ENCODE measurements at regions not wholly inside any gene's neighbourhood (a gene's known extent, or its start where the extent isn't known, plus 50 kb on each side); places are given as distances from the start of the nearest gene placed in this dataset.

DNA sequence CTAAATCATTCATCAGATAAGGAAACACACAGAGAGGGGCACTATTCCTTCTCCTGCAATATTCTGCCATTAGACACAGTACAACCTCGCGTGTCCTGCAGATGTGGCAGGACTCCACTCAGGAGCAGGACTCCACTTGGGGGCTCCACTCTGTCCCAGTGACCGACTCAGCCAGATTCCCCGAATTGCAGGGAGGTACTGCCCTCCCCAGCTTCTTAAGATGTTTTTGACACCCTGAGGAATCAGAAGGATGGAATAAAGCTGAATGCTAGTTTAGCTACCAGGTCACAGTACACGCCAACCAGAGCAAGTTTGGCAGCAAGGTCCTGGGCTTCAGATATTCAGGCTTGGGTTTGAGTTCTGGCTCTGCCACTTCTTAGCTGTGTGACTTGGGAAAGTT is 99.3 kb upstream of the USP47 start:
- no peak for DNase-seq (ENCODE audit: low spot score)
- TF ChIP-seq, protein P1, sequence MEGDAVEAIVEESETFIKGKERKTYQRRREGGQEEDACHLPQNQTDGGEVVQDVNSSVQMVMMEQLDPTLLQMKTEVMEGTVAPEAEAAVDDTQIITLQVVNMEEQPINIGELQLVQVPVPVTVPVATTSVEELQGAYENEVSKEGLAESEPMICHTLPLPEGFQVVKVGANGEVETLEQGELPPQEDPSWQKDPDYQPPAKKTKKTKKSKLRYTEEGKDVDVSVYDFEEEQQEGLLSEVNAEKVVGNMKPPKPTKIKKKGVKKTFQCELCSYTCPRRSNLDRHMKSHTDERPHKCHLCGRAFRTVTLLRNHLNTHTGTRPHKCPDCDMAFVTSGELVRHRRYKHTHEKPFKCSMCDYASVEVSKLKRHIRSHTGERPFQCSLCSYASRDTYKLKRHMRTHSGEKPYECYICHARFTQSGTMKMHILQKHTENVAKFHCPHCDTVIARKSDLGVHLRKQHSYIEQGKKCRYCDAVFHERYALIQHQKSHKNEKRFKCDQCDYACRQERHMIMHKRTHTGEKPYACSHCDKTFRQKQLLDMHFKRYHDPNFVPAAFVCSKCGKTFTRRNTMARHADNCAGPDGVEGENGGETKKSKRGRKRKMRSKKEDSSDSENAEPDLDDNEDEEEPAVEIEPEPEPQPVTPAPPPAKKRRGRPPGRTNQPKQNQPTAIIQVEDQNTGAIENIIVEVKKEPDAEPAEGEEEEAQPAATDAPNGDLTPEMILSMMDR (IDR thresholded peaks at IDR 0.05; ENCODE audit: borderline replicate concordance, control extremely low read depth, extremely low read depth, insufficient read depth, missing control alignments): no peak
- in situ Hi-C loops (cut with MboI; ENCODE audit: low sequenced_read_pairs, unreplicated experiment): no loop called here

DNA sequence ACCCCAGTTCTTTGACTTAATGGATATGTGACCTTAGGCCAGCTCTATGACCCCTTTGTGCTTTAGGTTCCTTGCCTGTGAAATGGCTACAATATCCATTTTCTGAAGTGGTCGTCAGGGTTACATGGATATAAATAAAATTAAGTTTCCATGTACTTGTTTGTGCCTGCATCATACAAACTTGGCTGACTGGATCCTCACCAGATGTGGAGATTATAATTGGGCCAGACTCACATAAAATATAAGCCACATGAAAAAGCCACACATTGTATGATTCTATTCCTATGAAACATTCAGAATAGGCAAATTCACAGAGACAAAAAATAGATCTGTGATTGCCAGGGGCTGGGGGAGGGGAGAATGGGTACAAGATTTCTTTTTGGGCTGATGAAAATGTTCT is 100.9 kb upstream of the USP47 start:
- DNase-seq (ENCODE audit: low spot score): no peak
- in situ Hi-C loops (cut with MboI; ENCODE audit: low sequenced_read_pairs, unreplicated experiment): no loop called here
- TF ChIP-seq, protein P1 (IDR thresholded peaks at IDR 0.05; ENCODE audit: borderline replicate concordance, control extremely low read depth, extremely low read depth, insufficient read depth, missing control alignments): no peak

DNA sequence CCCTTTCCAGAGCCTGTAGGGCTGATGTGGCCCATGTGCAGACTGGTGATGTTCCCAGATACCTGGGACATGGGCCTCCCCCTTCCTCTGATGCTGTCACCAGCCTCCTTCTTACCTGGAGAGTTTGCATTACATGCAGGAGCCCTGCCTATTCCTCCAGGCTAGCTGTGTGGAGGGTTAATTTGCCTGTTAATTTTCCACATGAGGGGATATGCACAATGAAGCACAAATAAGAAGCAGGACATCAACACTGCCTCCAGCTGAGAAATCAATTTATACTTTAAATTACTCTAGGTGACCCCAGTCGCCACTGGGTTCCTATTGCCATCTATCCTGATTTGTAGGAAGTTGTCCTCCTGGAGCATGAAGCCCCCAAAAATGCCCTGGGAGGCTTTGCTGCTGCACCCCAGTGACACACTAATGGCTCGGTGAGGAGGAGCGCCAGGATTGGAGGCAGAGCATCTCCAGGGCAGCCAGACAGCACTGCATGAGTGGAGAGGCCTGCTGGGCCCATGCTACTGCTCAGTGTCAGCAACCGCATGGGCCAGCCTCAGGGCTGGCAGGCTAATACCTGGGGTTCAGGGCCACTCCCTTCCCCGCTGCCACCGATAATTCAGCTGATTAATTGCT is 101.6 kb upstream of the USP47 start:
- in situ Hi-C loops (cut with MboI; ENCODE audit: low sequenced_read_pairs, unreplicated experiment): no loop called here
- DNase-seq (ENCODE audit: low spot score): no peak

GRCh38 chr11:11738370-11738769 is 103.4 kb upstream of the USP47 start:
- in situ Hi-C loops (cut with MboI; ENCODE audit: low sequenced_read_pairs, unreplicated experiment): no loop called here
- DNase-seq (ENCODE audit: low spot score): no peak
- TF ChIP-seq, protein P1 (IDR thresholded peaks at IDR 0.05; ENCODE audit: borderline replicate concordance, control extremely low read depth, extremely low read depth, insufficient read depth, missing control alignments): no peak

More for the DNA sequence above, 101.6 kb upstream of the USP47 start:
- TF ChIP-seq, protein P1 (IDR thresholded peaks at IDR 0.05; ENCODE audit: borderline replicate concordance, control extremely low read depth, extremely low read depth, insufficient read depth, missing control alignments): no peak

DNA sequence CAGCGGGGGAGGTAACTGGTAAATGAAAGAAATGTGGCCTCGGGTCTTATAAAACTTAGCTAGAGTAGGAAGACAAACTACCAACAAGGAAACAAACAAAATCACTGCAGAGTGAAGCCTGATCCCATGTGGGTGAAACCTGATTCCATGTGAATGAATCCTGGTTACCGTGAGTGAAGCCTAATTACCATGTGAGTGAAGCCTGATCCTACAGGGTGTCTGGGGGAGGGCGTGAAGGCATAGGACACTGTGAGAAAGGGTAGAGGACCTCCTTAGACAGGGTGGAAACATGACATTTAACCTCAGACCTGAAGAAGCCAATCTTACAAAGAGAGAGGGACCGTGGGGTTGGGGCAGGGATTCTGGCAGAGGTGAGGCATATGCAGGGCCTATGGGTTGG is 106.2 kb upstream of the USP47 start:
- TF ChIP-seq, protein P1 (IDR thresholded peaks at IDR 0.05; ENCODE audit: borderline replicate concordance, control extremely low read depth, extremely low read depth, insufficient read depth, missing control alignments): no peak
- in situ Hi-C loops (cut with MboI; ENCODE audit: low sequenced_read_pairs, unreplicated experiment): no loop called here
- no peak for DNase-seq (ENCODE audit: low spot score)

- in situ Hi-C loops (cut with MboI; ENCODE audit: low sequenced_read_pairs, unreplicated experiment): no loop called here
- no peak for DNase-seq (ENCODE audit: low spot score)
- TF ChIP-seq, protein P1 (IDR thresholded peaks at IDR 0.05; ENCODE audit: borderline replicate concordance, control extremely low read depth, extremely low read depth, insufficient read depth, missing control alignments): no peak
Measured at GRCh38 chr11:11733246-11733747, 108.5 kb upstream of the USP47 start.
